Activated CD4-positive, alpha-beta T cell treated with anti-CD3 and anti-CD28 coated beads, Interleukin-2, amount 10 ng/mL, durations not matched to agents 24 days and 14 days (primary cell): ENCODE measurements at regions not wholly inside any gene's neighbourhood (a gene's known extent, or its start where the extent isn't known, plus 50 kb on each side); places are given as distances from the start of the nearest gene placed in this dataset.

Experiments used
- DNase-seq: peaks from one replicate; pipeline ENCODE4 v3.0.0; 2022
- H3K27ac Mint-ChIP-seq: one replicate; pipeline ENCODE4 v1.8.0; 2022; ENCODE audit warnings: mild to moderate bottlenecking, mixed read lengths
- H3K27me3 Mint-ChIP-seq: one replicate; pipeline ENCODE4 v1.8.0; 2022; ENCODE audit warnings: mixed read lengths
- H3K36me3 Mint-ChIP-seq: one replicate; pipeline ENCODE4 v1.8.0; 2022; ENCODE audit warnings: low read depth, mild to moderate bottlenecking, mixed read lengths
- H3K4me1 Mint-ChIP-seq: one replicate; pipeline ENCODE4 v1.8.0; 2021; ENCODE audit warnings: mixed read lengths
- H3K4me3 Mint-ChIP-seq: one replicate; pipeline ENCODE4 v1.8.0; 2022; ENCODE audit warnings: mild to moderate bottlenecking, moderate library complexity, mixed read lengths
- H3K9me3 Mint-ChIP-seq: one replicate; pipeline ENCODE4 v1.8.0; 2021; ENCODE audit warnings: mixed read lengths
- intact Hi-C: fragments of 100-400 bp; cut with micrococcal nuclease; formaldehyde crosslinking; loops from one replicate; pipeline ENCODE4 v1.15.1; 2023

DNA sequence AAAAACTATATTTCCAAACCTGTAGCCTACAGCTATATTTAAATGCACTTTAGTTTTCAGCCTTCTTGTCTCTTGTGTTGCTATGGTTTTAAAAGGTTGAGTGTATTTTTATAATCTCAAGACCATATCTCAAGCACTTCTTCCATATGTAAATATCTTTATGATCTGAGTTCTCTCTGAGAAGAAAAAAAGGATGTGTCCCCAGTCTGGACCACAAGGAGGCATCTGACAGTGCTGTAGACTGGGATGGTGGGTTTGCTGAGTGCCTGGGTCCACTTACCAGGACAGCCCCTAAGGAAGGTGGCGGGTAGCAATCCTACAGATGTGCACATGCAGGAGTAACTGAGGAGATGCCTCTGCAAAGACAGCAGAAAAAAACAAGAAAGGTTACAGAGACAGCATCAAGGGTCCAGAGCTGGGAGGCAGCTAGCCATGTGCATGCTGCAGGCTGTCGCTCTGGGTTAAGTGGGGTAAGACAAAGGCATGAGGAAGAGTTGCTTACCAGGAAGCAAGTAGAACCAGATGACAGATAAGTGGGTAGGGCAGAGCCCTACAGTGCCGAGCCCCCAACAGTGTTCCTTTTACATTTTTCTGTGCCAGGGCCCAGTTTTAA lies 70.6 kb upstream of the SNRK start:
- H3K4me3 Mint-ChIP-seq: no peak overlapping the region
- intact Hi-C loops: no loop called here

DNA sequence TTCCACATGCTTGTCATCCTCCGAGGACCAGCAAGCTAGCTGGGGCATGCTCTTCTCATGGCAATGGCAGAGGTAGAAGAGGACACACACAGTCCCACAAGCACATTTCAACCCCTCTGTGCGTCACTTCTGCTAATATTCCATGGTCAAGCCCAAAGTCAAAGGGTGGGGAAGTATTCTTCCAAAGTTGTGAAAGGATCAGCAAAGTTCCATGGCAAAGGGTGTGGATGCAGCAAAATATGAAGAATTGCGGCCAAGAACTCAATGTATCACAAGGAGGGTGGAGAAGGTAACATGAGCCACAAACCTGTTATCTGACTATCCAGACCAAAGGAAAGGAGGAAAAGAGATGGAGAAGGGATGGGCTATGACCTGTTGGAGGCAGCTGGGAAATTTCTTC lies 71.2 kb upstream of the SNRK start:
- H3K36me3 Mint-ChIP-seq: no peaks in the 10 kb centered on the region
- H3K4me3 Mint-ChIP-seq: no peak overlapping the region

More for the DNA sequence above, 70.6 kb upstream of the SNRK start:
- H3K36me3 Mint-ChIP-seq: no peaks in the 10 kb centered on the region
- no peak for DNase-seq
- H3K4me1 Mint-ChIP-seq: peaks cover 16% of the 10 kb centered on the region
- no peak overlapping the region for H3K27ac Mint-ChIP-seq
- no peaks in the 10 kb centered on the region for H3K9me3 Mint-ChIP-seq
- H3K27me3 Mint-ChIP-seq: peaks cover 5% of the 10 kb centered on the region

DNA sequence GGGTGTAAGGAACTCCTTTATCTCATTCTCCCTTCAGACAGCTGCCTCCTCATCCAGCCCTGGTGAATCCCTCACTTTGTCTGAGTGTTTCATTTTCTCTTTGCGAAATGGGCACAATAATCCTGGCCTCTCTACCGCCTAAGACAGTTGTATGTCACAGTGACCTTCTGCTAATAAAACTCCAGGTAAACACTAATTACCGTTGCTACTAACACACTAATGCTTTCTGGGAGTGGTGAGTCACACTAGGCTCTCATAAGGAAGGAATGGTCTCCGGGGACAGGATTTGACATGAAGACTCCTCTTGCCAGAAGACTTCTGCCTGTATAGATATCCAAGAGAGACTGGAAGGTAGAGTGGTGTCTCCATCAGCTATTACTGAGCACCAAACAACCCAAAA lies 71.7 kb upstream of the SNRK start:
- peaks cover 11% of the 10 kb centered on the region for H3K4me1 Mint-ChIP-seq
- no peaks in the 10 kb centered on the region for H3K36me3 Mint-ChIP-seq
- DNase-seq: no peak
- H3K27ac Mint-ChIP-seq: no peak overlapping the region
- peaks cover 5% of the 10 kb centered on the region for H3K27me3 Mint-ChIP-seq
- no peak overlapping the region for H3K4me3 Mint-ChIP-seq
- H3K9me3 Mint-ChIP-seq: no peaks in the 10 kb centered on the region
- intact Hi-C loops: no loop called here

More for the DNA sequence above, 71.2 kb upstream of the SNRK start:
- no peak overlapping the region for H3K27ac Mint-ChIP-seq
- intact Hi-C loops: no loop called here
- DNase-seq: no peak
- H3K9me3 Mint-ChIP-seq: no peaks in the 10 kb centered on the region
- peaks cover 5% of the 10 kb centered on the region for H3K27me3 Mint-ChIP-seq
- peaks cover 11% of the 10 kb centered on the region for H3K4me1 Mint-ChIP-seq

DNA sequence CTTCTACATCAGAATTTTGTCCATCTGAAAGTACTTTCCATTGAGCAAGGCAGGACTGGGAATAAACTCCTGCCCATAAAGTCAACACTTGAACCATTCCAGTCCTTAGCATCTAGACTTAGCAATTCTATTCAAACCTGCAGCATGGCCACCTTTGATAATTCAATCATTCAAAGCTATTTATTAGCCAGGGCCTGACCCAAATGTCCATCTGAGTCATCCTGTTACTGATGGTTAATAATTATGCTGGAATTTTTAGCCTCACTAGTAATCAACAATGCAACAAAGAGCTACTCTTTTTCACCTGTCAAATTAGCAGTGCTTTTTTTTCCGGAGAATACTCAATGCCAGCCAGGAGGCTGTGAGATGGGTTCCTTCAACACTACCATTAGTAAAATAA lies 72.7 kb upstream of the SNRK start:
- intact Hi-C loops: no loop called here
- Mint-ChIP-seq H3K36me3 (no peaks in the 10 kb centered on the region), H3K4me3 (no peak overlapping the region), H3K4me1 (peaks cover 11% of the 10 kb centered on the region), H3K27ac (no peak overlapping the region), H3K27me3 (peaks cover 2% of the 10 kb centered on the region), H3K9me3 (peaks cover 3% of the 10 kb centered on the region)
- no peak for DNase-seq

DNA sequence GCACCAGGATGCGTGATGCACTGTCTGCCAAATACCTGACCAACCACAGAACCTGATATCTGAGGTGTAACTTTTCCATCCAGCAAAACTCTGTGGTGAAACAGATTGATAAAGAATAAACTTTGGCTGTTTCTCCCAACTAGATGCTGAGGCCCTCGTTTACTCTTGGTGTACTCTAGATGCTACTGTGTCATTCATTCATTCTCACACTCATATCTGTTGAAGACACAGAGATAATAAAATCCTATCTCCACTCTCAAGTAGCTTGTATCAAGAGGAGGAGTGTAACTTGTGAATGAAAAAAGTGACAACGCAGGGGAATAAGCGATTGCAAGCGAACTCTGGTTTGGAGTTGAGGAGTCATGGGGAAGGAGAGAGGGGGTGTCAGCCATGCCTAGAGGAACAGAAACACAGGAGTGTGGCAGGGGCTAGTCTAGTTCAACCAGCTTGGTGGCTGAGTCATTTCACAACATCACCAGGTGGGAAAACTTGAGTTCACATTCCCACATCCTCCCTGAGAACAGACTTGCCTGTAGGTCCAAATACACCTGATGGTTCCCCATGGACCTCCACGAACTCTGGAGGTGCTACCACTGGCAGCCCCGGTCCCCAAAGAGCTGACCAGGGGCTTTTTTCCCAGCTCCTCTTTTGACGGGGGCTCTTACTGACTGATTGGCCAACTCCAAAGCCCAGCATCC lies 73.3 kb upstream of the SNRK start:
- H3K9me3 Mint-ChIP-seq: peaks cover 6% of the 10 kb centered on the region
- peaks cover 2% of the 10 kb centered on the region for H3K27me3 Mint-ChIP-seq
- H3K36me3 Mint-ChIP-seq: no peaks in the 10 kb centered on the region
- intact Hi-C loops: no loop called here
- no peak overlapping the region for H3K27ac Mint-ChIP-seq
- DNase-seq: no peak
- no peak overlapping the region for H3K4me3 Mint-ChIP-seq
- H3K4me1 Mint-ChIP-seq: peaks cover 11% of the 10 kb centered on the region

DNA sequence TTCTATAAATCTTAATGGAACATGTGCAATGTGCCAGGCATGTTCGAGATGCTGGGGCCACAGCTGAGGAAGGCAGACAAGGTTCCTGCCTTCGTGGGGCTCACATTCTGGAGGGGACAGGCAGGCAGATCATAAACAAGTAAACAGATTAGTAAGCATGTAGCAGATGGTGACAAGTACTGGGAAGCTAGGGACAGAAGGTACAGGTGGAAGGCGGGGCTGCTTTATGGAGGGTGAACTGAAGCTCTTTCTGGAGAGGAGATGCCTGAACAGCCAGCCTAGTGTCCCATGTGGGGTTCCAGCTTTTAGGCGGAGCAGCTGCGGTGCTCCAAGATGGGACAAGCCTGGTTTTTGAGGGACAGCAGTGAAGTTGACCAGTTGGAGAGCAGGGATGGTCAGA lies 74.7 kb upstream of the SNRK start:
- no peak overlapping the region for H3K4me3 Mint-ChIP-seq
- no peak for DNase-seq
- peaks cover 6% of the 10 kb centered on the region for H3K4me1 Mint-ChIP-seq
- H3K27me3 Mint-ChIP-seq: peaks cover 2% of the 10 kb centered on the region
- intact Hi-C loops: no loop called here
- no peaks in the 10 kb centered on the region for H3K36me3 Mint-ChIP-seq
- H3K27ac Mint-ChIP-seq: no peak overlapping the region
- peaks cover 6% of the 10 kb centered on the region for H3K9me3 Mint-ChIP-seq

DNA sequence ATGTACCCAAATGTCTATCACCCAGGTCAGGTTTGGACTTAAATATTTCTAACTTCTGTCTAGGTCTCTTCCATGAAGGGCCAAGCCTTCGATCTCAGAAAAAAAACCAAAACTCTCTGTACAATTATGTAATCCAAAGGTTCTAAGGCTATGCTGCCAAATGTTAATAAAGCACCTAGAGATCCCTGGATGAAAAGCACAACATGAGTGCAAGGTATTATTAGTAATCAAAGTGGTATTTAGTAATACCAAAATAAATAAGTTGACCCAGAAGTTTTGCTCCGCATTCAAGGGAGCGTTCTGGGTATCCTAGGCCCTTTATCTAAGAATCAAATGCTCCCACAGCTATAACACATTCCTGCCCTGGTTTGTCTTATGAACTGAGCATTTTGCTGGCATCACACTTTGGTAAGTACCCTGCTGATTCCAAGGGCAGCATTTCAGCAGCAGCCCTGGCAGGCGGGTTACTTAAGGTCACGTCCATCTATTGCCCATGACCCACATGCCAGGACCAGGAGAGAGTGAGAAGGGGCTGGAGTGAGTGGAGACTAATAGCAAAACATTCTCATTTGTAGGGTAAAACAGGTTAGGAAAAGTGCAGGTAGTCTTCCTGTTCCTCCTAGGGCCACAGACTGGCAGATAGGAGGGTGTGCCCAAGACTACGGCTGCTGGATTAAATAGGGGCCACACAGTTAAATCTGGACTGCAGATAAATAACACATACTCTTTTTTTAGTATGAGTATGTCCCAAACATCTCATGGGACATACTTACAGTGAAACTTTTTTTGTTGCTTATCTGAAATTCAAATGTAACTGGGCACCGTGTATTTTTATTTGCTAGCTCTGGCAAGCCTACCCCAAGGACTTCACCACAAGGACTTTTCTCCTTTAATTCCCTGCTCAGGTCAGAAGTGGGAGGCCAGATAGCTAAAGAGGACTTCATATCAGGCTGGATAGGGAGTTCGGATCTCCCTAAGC lies 76.0 kb upstream of the SNRK start:
- H3K27ac Mint-ChIP-seq: no peak overlapping the region
- intact Hi-C loops: no loop called here
- no peak for DNase-seq
- no peaks in the 10 kb centered on the region for H3K36me3 Mint-ChIP-seq
- H3K4me1 Mint-ChIP-seq: peaks cover 4% of the 10 kb centered on the region
- peaks cover 6% of the 10 kb centered on the region for H3K9me3 Mint-ChIP-seq
- H3K4me3 Mint-ChIP-seq: no peak overlapping the region
- peaks cover 2% of the 10 kb centered on the region for H3K27me3 Mint-ChIP-seq

DNA sequence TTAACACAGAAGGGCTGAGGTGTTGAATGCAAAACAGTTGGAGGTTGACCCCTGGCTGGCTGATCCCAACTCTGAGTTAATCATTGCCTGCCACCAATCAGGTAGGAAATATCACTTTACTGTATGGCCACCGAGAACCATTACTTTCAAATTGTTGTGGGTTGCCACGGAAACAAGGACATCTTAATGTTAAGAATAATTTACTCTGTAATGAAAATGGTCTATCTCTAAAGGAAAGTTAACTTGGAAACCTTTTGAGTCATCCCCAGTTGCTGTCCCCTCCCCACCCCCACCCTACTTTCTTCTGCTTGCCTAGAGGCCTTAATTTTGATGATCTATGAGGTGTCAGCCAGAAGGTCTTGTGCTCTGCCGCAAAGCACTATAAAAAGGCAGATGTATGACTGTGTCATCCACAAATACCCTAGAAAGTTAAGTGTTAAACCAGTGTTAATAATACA lies 78.7 kb upstream of the SNRK start:
- no peak overlapping the region for H3K4me3 Mint-ChIP-seq
- DNase-seq: no peak
- no peaks in the 10 kb centered on the region for H3K27me3 Mint-ChIP-seq
- no peak overlapping the region for H3K27ac Mint-ChIP-seq
- intact Hi-C loops: no loop called here
- H3K36me3 Mint-ChIP-seq: no peaks in the 10 kb centered on the region
- H3K9me3 Mint-ChIP-seq: peaks cover 10% of the 10 kb centered on the region
- no peaks in the 10 kb centered on the region for H3K4me1 Mint-ChIP-seq

DNA sequence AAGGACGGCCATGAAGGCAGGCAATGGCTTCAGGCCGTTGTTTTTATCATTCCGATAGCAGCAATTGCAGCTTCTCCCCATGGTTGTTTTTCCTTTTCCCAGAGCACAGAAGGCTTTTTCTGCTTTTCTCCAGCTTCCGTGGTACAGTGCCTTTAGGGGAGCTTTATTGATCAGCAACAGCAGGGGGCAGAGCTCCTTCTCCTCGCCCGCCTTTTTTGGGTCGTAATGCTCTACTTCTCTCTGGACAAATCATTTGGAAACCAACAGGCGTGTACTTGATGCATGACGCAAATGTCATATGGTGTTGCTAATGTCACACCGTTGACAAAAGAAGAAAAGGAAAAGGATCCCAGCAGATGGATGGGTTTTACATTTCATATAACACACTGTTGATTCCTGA lies 79.7 kb upstream of the SNRK start:
- peaks cover 10% of the 10 kb centered on the region for H3K9me3 Mint-ChIP-seq
- DNase-seq: no peak
- no peaks in the 10 kb centered on the region for H3K4me1 Mint-ChIP-seq
- no peak overlapping the region for H3K4me3 Mint-ChIP-seq
- no peak overlapping the region for H3K27ac Mint-ChIP-seq
- H3K36me3 Mint-ChIP-seq: no peaks in the 10 kb centered on the region
- intact Hi-C loops: no loop called here
- H3K27me3 Mint-ChIP-seq: no peaks in the 10 kb centered on the region

DNA sequence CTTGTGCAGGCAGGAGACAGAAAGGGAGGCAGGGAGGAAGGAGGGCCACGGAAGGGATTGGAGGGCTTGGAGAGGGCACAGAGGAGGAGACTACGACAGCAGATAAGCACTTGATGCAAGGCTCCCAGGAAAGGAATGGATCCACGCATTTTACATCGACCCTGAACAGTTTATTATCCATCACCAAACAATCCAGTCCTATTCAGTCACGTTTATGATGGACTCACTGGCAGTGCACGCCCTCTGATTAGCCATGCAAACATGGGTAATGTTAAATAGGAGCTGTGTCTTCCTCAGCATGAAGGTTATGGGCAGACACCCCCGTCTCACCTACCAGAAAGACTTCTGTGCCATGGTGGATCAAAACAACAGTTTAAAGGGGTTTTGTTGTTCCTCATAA lies 80.2 kb upstream of the SNRK start:
- peaks cover 13% of the 10 kb centered on the region for H3K9me3 Mint-ChIP-seq
- H3K4me1 Mint-ChIP-seq: peaks cover 5% of the 10 kb centered on the region
- H3K27ac Mint-ChIP-seq: no peak overlapping the region
- no peak for DNase-seq
- H3K36me3 Mint-ChIP-seq: no peaks in the 10 kb centered on the region
- peaks cover 2% of the 10 kb centered on the region for H3K27me3 Mint-ChIP-seq
- intact Hi-C loops: no loop called here
- no peak overlapping the region for H3K4me3 Mint-ChIP-seq

DNA sequence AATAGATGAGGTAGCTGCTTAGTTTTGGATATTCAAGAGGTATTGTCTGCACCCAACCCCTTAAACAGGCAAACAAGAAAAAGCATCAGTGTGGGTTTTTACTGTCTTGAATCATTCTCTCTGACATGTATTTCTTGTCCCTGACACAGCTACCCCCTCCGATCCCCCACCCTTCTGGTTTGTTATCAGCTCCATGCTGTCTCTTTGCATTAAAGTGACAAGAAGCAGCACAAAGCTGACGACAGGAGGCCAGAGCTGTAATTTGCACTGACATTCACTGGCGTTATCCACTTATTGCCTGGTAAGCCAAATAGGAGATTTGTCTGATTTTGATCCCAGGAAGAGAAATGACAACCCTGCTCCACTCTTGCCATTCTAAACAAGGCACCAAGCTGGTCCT lies 83.3 kb upstream of the SNRK start:
- Mint-ChIP-seq H3K4me3 (no peak overlapping the region), H3K36me3 (peaks cover 3% of the 10 kb centered on the region), H3K27ac (no peak overlapping the region), H3K4me1 (peaks cover 18% of the 10 kb centered on the region), H3K9me3 (peaks cover 24% of the 10 kb centered on the region), H3K27me3 (peaks cover 12% of the 10 kb centered on the region)
- DNase-seq: no peak
- intact Hi-C loops: no loop called here

DNA sequence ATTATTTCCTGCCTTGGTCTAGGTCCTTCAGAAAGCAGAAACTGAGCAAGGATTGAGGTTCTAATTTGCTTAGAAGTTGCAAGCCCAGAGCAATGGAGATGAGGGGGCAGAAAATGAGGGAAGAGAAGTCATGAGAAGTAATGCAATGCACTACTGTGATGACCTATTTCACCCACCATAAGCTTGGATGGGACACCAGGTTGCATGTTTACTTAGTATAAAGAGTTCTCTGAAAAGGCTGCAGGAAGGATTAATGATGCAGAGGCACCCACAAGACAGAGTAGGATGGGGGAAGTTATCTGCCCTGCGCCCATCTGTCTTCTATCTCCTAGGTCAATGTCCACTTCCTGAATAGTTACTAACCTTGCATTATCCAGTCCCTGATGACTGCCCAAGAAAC lies 84.8 kb upstream of the SNRK start:
- Mint-ChIP-seq H3K27me3 (peaks cover 14% of the 10 kb centered on the region), H3K27ac (no peak overlapping the region), H3K36me3 (peaks cover 3% of the 10 kb centered on the region), H3K9me3 (peaks cover 24% of the 10 kb centered on the region), H3K4me3 (no peak overlapping the region), H3K4me1 (peaks cover 22% of the 10 kb centered on the region)
- no peak for DNase-seq
- intact Hi-C loops: no loop called here

DNA sequence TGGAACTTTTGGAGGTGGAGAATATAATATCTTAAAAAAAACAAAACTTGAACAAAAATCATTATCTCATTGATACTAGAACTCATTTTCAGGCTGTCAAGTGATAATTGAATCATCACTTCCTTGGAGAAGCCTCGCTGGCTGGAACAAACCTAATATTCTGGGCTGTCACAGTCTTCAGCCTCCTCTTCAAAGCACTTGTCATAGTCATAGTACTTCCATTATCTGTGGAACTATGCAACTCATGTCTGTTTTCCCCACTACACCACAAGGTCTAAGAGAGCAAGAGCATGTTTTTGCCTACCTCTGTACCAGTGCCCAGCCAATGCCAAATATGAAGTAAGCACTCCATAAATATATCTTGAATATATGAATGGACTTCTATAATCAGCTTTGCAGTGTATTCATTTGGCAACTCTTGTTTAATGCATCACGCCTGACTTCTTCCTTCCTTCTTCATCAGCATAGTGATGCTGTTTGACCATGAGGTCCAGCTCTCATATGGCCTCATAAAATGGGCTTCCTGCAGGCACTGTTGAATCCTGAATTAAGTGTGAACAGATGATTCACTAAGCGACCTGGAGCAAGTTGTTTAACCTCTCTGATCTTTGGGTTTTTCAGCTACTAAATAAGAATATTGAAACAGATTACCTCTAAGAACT lies 86.6 kb upstream of the SNRK start:
- Mint-ChIP-seq H3K9me3 (peaks cover 20% of the 10 kb centered on the region), H3K4me3 (no peak overlapping the region), H3K36me3 (peaks cover 3% of the 10 kb centered on the region), H3K27ac (no peak overlapping the region), H3K27me3 (peaks cover 14% of the 10 kb centered on the region), H3K4me1 (peaks cover 36% of the 10 kb centered on the region)
- no peak for DNase-seq
- intact Hi-C loops: no loop called here
